ENCODE measurements at regions not wholly inside any gene's neighbourhood (a gene's known extent, or its start where the extent isn't known, plus 50 kb on each side); places are given as distances from the start of the nearest gene placed in this dataset.
"Not testable (repeated sequence)": the region's sequence is repeated elsewhere in the genome, so short reads cannot be mapped to it uniquely, and the experiment has no call there.

DNA sequence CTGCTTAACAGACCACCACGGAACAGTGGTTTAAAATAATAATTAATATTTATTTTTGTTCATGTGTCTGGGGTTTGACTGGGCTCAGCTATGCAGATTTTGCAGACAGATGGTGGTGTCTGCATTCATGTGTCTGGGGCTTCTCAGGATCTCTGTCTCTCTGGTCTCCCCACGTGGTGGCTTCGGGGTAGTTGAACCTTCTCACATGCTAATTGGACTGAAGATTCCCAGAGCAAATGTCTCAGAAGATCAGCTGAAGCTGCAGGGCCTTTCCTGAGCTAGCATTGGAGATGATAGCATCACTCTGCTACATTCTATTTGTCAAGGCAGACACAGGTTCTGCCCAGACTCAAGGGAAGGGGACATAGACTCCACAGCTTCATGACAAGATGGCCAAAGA is 109.1 kb upstream of the DNAH14 start:
- no peak overlapping the region for H3K4me3 ChIP-seq
- no peaks in the 10 kb centered on the region for H3K9me3 ChIP-seq
- DNase-seq = no peak
- no peaks in the 10 kb centered on the region for H3K36me3 ChIP-seq
- intact Hi-C loops (cut with DNase I; ENCODE audit: low total_unique reads) = no loop called here
- no peak for TF ChIP-seq POLR2A (IDR thresholded peaks at IDR 0.05)
- TF ChIP-seq, protein P1, sequence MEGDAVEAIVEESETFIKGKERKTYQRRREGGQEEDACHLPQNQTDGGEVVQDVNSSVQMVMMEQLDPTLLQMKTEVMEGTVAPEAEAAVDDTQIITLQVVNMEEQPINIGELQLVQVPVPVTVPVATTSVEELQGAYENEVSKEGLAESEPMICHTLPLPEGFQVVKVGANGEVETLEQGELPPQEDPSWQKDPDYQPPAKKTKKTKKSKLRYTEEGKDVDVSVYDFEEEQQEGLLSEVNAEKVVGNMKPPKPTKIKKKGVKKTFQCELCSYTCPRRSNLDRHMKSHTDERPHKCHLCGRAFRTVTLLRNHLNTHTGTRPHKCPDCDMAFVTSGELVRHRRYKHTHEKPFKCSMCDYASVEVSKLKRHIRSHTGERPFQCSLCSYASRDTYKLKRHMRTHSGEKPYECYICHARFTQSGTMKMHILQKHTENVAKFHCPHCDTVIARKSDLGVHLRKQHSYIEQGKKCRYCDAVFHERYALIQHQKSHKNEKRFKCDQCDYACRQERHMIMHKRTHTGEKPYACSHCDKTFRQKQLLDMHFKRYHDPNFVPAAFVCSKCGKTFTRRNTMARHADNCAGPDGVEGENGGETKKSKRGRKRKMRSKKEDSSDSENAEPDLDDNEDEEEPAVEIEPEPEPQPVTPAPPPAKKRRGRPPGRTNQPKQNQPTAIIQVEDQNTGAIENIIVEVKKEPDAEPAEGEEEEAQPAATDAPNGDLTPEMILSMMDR (IDR thresholded peaks at IDR 0.05) = no peak
- H3K4me1 ChIP-seq = no peaks in the 10 kb centered on the region
- H3K27ac ChIP-seq = no peak overlapping the region
- H3K27me3 ChIP-seq = no peaks in the 10 kb centered on the region

GRCh38 chr1:224821751-224822150 is 107.7 kb upstream of the DNAH14 start:
- H3K27me3 ChIP-seq = not testable (repeated sequence)

DNA sequence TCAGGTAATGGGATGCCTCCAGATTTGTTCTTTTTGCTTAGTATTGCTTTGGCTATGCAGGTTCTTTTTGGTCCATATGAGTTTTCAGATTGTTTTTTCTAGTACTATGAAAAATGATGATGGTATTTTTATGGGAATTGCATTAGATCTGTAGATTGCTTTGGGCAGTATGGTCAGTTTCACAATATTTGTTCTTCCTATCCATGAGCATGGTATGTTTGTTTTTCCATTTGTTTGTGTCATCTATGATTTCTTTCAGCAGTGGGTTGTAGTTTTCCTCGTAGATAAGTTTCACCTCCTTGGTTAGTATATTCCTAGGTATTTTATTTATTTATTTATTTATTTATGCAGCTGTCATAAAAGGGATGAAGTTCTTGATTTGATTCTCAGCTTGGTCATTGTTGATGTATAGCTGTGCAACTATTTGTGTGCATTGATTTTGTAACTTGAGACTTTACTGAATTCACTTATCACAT is 103.9 kb upstream of the DNAH14 start:
- Histone ChIP-seq H3K4me1 (no peaks in the 10 kb centered on the region), H3K9me3 (no peaks in the 10 kb centered on the region), H3K4me3 (no peak overlapping the region), H3K36me3 (no peaks in the 10 kb centered on the region), H3K27ac (no peak overlapping the region), H3K27me3 (no peaks in the 10 kb centered on the region)
- intact Hi-C loops (cut with DNase I; ENCODE audit: low total_unique reads) = no loop called here
- DNase-seq = no peak
- TF ChIP-seq POLR2A (IDR thresholded peaks at IDR 0.05) = no peak
- TF ChIP-seq, protein P1 (IDR thresholded peaks at IDR 0.05) = no peak

More at GRCh38 chr1:224821751-224822150, 107.7 kb upstream of the DNAH14 start:
- DNase-seq; H3K27ac ChIP-seq; H3K36me3 ChIP-seq; intact Hi-C loops (cut with DNase I; ENCODE audit: low total_unique reads); H3K4me1 ChIP-seq; H3K4me3 ChIP-seq; H3K9me3 ChIP-seq: not testable (repeated sequence)

DNA sequence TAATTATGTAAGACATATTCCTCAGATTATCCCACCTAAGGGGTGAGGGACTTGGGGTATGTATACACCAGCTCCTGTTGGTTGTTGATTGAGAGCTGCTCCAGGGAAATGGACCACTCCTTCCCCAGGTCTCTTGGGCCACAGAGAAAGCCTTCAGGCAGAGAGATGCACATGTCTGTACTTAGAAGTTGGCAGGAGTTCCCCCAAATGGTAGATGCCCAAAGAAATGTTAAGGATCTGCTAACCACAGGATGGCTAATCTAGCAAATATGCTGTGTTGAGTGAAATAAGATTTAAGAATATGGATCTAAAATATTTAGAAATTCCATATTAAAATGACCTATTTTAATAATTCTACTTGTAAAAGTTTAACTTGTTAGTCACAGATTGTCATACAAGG is 100.8 kb upstream of the DNAH14 start:
- TF ChIP-seq, protein P1 (IDR thresholded peaks at IDR 0.05) = no peak
- no peak for TF ChIP-seq POLR2A (IDR thresholded peaks at IDR 0.05)
- intact Hi-C loops (cut with DNase I; ENCODE audit: low total_unique reads) = no loop called here
- Histone ChIP-seq H3K9me3 (no peaks in the 10 kb centered on the region), H3K4me1 (no peaks in the 10 kb centered on the region), H3K36me3 (no peaks in the 10 kb centered on the region), H3K27me3 (no peaks in the 10 kb centered on the region), H3K4me3 (no peak overlapping the region), H3K27ac (no peak overlapping the region)
- no peak for DNase-seq

DNA sequence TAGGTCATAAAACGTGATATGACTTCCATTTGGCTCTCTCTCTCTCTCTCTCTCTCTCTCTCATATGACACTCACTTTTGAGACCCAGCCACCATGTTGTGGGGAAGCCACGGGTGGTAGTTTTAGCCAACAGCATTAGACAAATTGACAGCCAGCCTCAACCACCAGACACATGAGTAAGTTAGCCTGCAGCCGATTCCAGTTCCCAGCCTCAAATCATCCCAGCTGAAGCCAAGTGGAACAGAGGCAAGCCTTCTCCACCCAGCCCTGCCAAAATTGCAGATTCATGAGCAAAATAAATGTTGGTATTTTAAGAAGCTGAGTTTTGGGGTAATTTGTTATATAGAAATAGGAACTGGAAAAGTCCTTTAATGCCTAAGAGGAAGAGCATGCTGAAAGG is 98.0 kb upstream of the DNAH14 start:
- Histone ChIP-seq H3K27ac (no peak overlapping the region), H3K27me3 (no peaks in the 10 kb centered on the region), H3K9me3 (no peaks in the 10 kb centered on the region), H3K4me1 (no peaks in the 10 kb centered on the region), H3K36me3 (no peaks in the 10 kb centered on the region), H3K4me3 (no peak overlapping the region)
- no peak for TF ChIP-seq POLR2A (IDR thresholded peaks at IDR 0.05)
- TF ChIP-seq, protein P1 (IDR thresholded peaks at IDR 0.05) = no peak
- intact Hi-C loops (cut with DNase I; ENCODE audit: low total_unique reads) = no loop called here
- no peak for DNase-seq

DNA sequence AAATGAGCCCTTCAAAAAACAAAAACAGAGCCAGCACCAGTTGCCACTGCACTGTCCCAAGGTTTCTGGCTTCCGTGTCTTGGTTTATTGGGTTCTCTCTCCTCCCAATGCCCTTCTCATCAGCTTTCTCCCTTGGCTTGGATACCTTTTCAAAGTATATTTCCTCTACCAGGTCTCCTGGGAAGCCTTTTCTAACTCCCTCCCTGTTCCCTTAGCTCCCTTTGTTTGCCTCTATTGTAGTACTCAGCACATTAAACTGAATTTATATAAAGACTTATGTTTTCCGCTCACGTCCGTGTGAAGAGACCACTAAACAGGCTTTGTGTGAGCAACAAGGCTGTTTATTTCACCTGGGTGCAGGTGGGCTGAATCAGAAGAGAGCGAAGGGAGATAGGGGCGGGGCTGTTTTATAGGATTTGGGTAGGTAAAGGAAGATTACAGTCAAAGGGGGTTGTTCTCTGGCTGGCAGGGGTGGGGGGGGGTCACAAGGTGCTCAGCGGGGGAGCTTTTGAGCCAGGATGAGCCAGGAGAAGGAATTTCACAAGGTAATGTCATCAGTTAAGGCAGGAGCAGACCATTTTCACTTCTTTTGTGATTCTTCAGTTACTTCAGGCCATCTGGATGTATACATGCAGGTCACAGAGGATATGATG is 89.7 kb upstream of the DNAH14 start:
- intact Hi-C loops (cut with DNase I; ENCODE audit: low total_unique reads); H3K27me3 ChIP-seq; H3K9me3 ChIP-seq; H3K4me3 ChIP-seq; H3K27ac ChIP-seq; H3K36me3 ChIP-seq; H3K4me1 ChIP-seq; DNase-seq: not testable (repeated sequence)

GRCh38 chr1:224841803-224842202 is 87.7 kb upstream of the DNAH14 start:
- H3K4me3 ChIP-seq; H3K9me3 ChIP-seq; H3K27me3 ChIP-seq; H3K27ac ChIP-seq; H3K36me3 ChIP-seq; DNase-seq; intact Hi-C loops (cut with DNase I; ENCODE audit: low total_unique reads); H3K4me1 ChIP-seq: not testable (repeated sequence)

Data from uterus (tissue), 3 donors.